GM12873 (cell line): ENCODE measurements at regions not wholly inside any gene's neighbourhood (a gene's known extent, or its start where the extent isn't known, plus 50 kb on each side); places are given as distances from the start of the nearest gene placed in this dataset.

Experiments
- CTCF ChIP-seq: IDR thresholded peaks from 2 replicates; pipeline ENCODE4 v1.5.1; 2012; ENCODE audit warnings: low read depth, mild to moderate bottlenecking, moderate library complexity, low read length, control low read depth; ENCODE audit not compliant: insufficient read depth; ENCODE audit errors: missing control alignments

GRCh38 chr15:62584301-62585235 is 419.5 kb upstream of the C2CD4B start:
- TF ChIP-seq CTCF: no peak

- TF ChIP-seq CTCF: no peak
Observed at GRCh38 chr15:62588938-62589670, 424.0 kb upstream of the C2CD4B start.

GRCh38 chr15:62591842-62592838 is 427.1 kb upstream of the C2CD4B start:
- no peak for TF ChIP-seq CTCF

- no peak for TF ChIP-seq CTCF
Observed at GRCh38 chr15:62592920-62593319, 427.8 kb upstream of the C2CD4B start.

GRCh38 chr15:62593681-62594399 is 428.8 kb upstream of the C2CD4B start:
- no peak for TF ChIP-seq CTCF

- no peak for TF ChIP-seq CTCF
Observed at GRCh38 chr15:62598217-62598616, 433.1 kb upstream of the C2CD4B start.
